ENCODE measurements at regions not wholly inside any gene's neighbourhood (a gene's known extent, or its start where the extent isn't known, plus 50 kb on each side); places are given as distances from the start of the nearest gene placed in this dataset.
"Not testable (repeated sequence)": the region's sequence is repeated elsewhere in the genome, so short reads cannot be mapped to it uniquely, and the experiment has no call there.

- DNase-seq, result not testable (repeated sequence)
Measured at GRCh38 chr1:8227674-8228073, 90.2 kb upstream of the SLC45A1 start.

GRCh38 chr1:8226747-8227146 lies 91.2 kb upstream of the SLC45A1 start:
- DNase-seq, result no peak

- not testable (repeated sequence) for DNase-seq
Measured at GRCh38 chr1:8226024-8226423, 91.9 kb upstream of the SLC45A1 start.

GRCh38 chr1:8223526-8223925 lies 94.4 kb upstream of the SLC45A1 start:
- DNase-seq, result no peak

GRCh38 chr1:8222789-8223188 lies 95.1 kb upstream of the SLC45A1 start:
- no peak for DNase-seq

GRCh38 chr1:8219530-8219929 lies 98.4 kb upstream of the SLC45A1 start:
- no peak for DNase-seq

- peak in 1 of 2 donors; percentile 32 for DNase-seq
Measured at GRCh38 chr1:8218351-8219092, 99.4 kb upstream of the SLC45A1 start.

GRCh38 chr1:8217809-8218208 lies 100.1 kb upstream of the SLC45A1 start:
- no peak for DNase-seq

GRCh38 chr1:8217011-8217711 lies 100.8 kb upstream of the SLC45A1 start:
- DNase-seq, result peak in 1 of 2 donors; percentile 25

GRCh38 chr1:8216005-8216404 lies 101.9 kb upstream of the SLC45A1 start:
- DNase-seq, result no peak

- no peak for DNase-seq
Measured at GRCh38 chr1:8214501-8215173, 103.3 kb upstream of the SLC45A1 start.

- DNase-seq, result no peak
Measured at GRCh38 chr1:8213676-8214075, 104.2 kb upstream of the SLC45A1 start.

GRCh38 chr1:8213136-8213535 lies 104.8 kb upstream of the SLC45A1 start:
- no peak for DNase-seq

- DNase-seq, result no peak
Measured at GRCh38 chr1:8212580-8213031, 105.3 kb upstream of the SLC45A1 start.

- DNase-seq, result peak in 1 of 2 donors; percentile 24
Measured at GRCh38 chr1:8211883-8212579, 105.9 kb upstream of the SLC45A1 start.

- no peak for DNase-seq
Measured at GRCh38 chr1:8211251-8211882, 106.5 kb upstream of the SLC45A1 start.

GRCh38 chr1:8207202-8207601 lies 110.7 kb upstream of the SLC45A1 start:
- no peak for DNase-seq

GRCh38 chr1:8206391-8206790 lies 111.5 kb upstream of the SLC45A1 start:
- DNase-seq, result no peak

- DNase-seq, result no peak
Measured at GRCh38 chr1:8205771-8206170, 112.1 kb upstream of the SLC45A1 start.

GRCh38 chr1:8204826-8205225 lies 113.1 kb upstream of the SLC45A1 start:
- DNase-seq, result no peak

- DNase-seq, result no peak
Measured at GRCh38 chr1:8203551-8203950, 114.4 kb upstream of the SLC45A1 start.

- DNase-seq, result no peak
Measured at GRCh38 chr1:8203056-8203455, 114.9 kb upstream of the SLC45A1 start.
